ENCODE measurements at regions not wholly inside any gene's neighbourhood (a gene's known extent, or its start where the extent isn't known, plus 50 kb on each side); places are given as distances from the start of the nearest gene placed in this dataset.

DNA sequence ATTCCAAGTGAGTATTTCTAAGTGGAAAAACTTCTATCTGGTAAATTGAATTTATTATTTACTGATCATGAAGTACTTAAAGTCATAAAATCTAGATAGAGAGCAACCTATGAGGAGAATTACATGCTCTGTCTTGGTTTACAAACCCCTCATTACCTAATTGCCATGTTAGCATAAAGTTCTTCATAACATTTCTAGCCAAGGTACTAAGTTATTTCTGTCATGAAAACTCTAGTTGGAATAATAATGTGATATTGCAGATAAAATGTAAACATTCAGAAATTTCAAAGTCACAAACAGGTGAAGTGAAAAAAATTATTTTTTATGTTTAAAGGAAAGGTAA lies 228.6 kb downstream of the TTLL7 start:
- no peak for TF ChIP-seq CTCF (IDR thresholded peaks at IDR 0.05)

- TF ChIP-seq CTCF (IDR thresholded peaks at IDR 0.05) = no peak
Measured at GRCh38 chr1:83769594-83770318, 229.2 kb downstream of the TTLL7 start.

- TF ChIP-seq CTCF (IDR thresholded peaks at IDR 0.05) = no peak
Measured at GRCh38 chr1:83769072-83769471, 229.9 kb downstream of the TTLL7 start.

DNA sequence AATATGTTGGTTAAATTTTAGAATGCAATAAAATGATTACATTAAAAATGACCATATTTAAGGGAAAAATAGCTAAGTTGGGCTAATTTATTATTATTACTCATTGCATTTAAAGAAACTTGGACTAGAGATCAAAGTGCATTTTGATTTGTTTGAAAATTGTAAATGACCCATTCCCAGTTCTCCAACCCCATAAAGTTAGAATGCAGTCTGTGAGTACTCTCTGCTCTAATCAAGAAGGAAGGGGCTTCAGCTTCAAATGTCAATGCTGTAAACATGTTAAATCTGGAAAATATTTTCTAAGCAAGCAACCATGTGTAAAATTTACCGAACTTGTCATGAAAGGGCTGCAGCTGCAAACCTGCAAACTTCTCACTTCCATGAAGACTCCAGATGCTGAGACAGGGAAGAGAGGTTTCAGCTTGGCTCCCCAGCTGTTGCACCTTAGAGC lies 232.7 kb downstream of the TTLL7 start:
- TF ChIP-seq CTCF (IDR thresholded peaks at IDR 0.05) = no peak

- no peak for TF ChIP-seq CTCF (IDR thresholded peaks at IDR 0.05)
Measured at GRCh38 chr1:83765125-83765524, 233.8 kb downstream of the TTLL7 start.

DNA sequence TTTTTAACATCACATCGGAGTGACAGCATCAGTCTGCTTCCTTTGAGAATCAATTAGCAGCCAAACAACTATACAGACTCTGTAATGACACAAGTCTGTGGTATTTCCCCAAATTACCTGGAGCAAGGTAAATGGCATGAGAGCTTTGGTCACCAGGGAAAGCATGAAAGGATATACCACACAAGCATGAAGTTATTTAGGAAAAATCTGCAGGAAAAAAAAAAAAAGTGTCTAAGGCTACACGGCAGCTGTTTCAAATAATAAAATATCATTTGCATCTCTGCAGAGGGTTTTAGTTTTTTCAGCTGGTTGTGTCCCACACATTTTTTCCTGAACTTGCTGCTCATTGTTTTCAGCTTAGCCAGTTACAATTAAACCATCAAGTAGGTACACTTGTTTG lies 234.7 kb downstream of the TTLL7 start:
- TF ChIP-seq CTCF (IDR thresholded peaks at IDR 0.05) = no peak

DNA sequence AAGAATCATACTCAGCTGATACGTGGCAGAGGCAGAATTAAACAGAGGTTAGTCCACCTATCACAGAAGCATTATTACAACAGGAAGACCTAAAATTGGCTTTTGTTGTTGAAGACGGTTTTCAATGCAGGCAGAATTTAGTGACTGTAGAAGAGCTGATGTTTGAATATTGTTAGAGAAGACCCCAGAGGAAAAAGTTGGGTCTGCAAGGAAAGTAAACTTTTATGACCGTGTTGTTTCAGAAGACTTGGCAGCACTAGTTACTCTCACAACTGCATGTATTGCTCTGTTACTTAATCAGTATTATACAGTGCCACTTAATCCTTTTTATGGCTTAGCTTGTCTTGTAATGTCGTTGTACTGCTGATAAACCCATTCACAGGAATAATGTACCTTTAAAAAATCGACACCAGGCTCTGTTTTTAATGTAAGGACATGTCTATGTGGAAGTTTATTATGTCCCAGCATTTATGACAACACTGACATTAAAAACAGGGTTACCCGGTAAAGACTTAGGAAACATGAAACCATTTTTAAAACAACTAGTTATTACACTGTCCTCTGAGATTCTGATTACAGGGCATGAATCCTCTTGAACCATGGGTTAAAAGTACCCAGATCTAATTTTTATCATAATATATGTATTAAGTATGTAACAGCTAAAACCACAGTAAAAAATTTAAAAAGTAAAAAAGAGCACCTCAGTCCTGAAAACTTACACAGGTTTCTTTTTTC lies 235.4 kb downstream of the TTLL7 start:
- no peak for TF ChIP-seq CTCF (IDR thresholded peaks at IDR 0.05)
